Neural progenitor cell (in vitro differentiated cells): ENCODE measurements at regions not wholly inside any gene's neighbourhood (a gene's known extent, or its start where the extent isn't known, plus 50 kb on each side); places are given as distances from the start of the nearest gene placed in this dataset.

Experiments
- DNase-seq: peaks from one replicate; pipeline ENCODE4 v3.0.0-alpha.2; 2016; ENCODE audit warnings: low spot score
- H2AFZ ChIP-seq: fragments of 200-600 bp; sonication (generic); replicated peaks from 2 replicates; pipeline ENCODE4 v1.6.1; 2016; ENCODE audit warnings: antibody characterized with exemption
- H3F3A ChIP-seq: fragments of 200-600 bp; sonication (generic); 2 replicates; pipeline ENCODE4 v1.6.1; 2016; ENCODE audit warnings: antibody characterized with exemption, low read depth
- H3K27ac ChIP-seq: fragments of 200-600 bp; sonication (generic); 2 replicates; pipeline ENCODE4 v1.5.1; 2016; ENCODE audit warnings: mild to moderate bottlenecking
- H3K27me3 ChIP-seq: fragments of 200-600 bp; sonication (generic); 2 replicates; pipeline ENCODE4 v1.6.1; 2016; ENCODE audit warnings: mild to moderate bottlenecking, moderate library complexity
- H3K36me3 ChIP-seq: fragments of 200-600 bp; sonication (generic); 2 replicates; pipeline ENCODE4 v1.5.1; 2016
- H3K4me1 ChIP-seq: fragments of 200-600 bp; sonication (generic); 2 replicates; pipeline ENCODE4 v1.6.1; 2016; ENCODE audit warnings: mixed run types
- H3K4me2 ChIP-seq: fragments of 200-600 bp; sonication (generic); 2 replicates; pipeline ENCODE4 v1.6.1; 2016
- H3K4me3 ChIP-seq: fragments of 200-600 bp; sonication (generic); 2 replicates; pipeline ENCODE4 v1.5.1; 2016
- H3K79me2 ChIP-seq: fragments of 200-600 bp; sonication (generic); 2 replicates; pipeline ENCODE4 v1.6.1; 2016; ENCODE audit warnings: low read depth
- H3K9ac ChIP-seq: fragments of 200-600 bp; sonication (generic); 2 replicates; pipeline ENCODE4 v1.6.1; 2016
- H3K9me3 ChIP-seq: fragments of 200-600 bp; sonication (generic); 2 replicates; pipeline ENCODE4 v1.5.1; 2016; ENCODE audit warnings: low read depth
- H4K20me1 ChIP-seq: fragments of 200-600 bp; sonication (generic); 2 replicates; pipeline ENCODE4 v1.6.1; 2016; ENCODE audit warnings: low read depth
- H3K27ac Mint-ChIP-seq: 3 replicates; pipeline ENCODE4 v1.8.0; 2021; ENCODE audit warnings: mixed read lengths
- H3K27me3 Mint-ChIP-seq: 2 replicates; pipeline ENCODE4 v1.8.0; 2022; ENCODE audit warnings: low read depth, mild to moderate bottlenecking, inconsistent platforms, moderate library complexity, mixed read lengths; ENCODE audit not compliant: insufficient read depth
- H3K36me3 Mint-ChIP-seq: 3 replicates; pipeline ENCODE4 v1.8.0; 2021; ENCODE audit warnings: mixed read lengths
- H3K4me1 Mint-ChIP-seq: 3 replicates; pipeline ENCODE4 v1.8.0; 2021; ENCODE audit warnings: mixed read lengths
- H3K4me3 Mint-ChIP-seq: 3 replicates; pipeline ENCODE4 v1.8.0; 2021; ENCODE audit warnings: mild to moderate bottlenecking, moderate library complexity, mixed read lengths
- H3K9me3 Mint-ChIP-seq: 3 replicates; pipeline ENCODE4 v1.8.0; 2020; ENCODE audit warnings: mixed read lengths
- EZH2 ChIP-seq: fragments of 200-600 bp; sonication (generic); IDR thresholded peaks from 2 replicates; pipeline ENCODE4 v1.6.1; 2017; ENCODE audit warnings: antibody characterized with exemption, mild to moderate bottlenecking, moderate library complexity
- EZH2phosphoT487 ChIP-seq: fragments of 200-600 bp; sonication (generic); IDR thresholded peaks from 2 replicates; pipeline ENCODE4 v1.6.1; 2017; ENCODE audit warnings: antibody characterized with exemption
- TF ChIP-seq, protein P1 (sequence below): fragments of 200-600 bp; sonication (generic); IDR thresholded peaks from 2 replicates; pipeline ENCODE4 v1.5.1; 2017; ENCODE audit warnings: antibody characterized with exemption, mild to moderate bottlenecking

DNA sequence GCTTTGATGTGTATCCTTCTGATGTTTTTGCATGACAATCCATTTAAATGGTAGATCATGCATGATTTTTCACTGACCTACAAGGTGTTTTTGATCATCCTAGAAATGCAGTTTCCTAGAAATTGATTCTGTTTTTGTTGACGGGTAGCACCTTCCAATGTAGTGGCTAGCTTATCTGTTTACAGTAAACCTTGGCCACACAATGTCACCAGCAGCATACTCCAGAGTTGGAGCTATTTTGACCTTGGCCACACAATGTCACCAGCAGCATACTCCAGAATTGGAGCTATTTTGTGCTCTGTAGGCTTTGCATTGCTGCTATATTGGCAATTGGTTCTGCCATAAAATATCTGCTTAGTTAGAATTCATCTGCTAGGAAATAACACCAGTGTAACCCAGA, 74.6 kb upstream of the NAA20 start:
- no peak for DNase-seq
- no peaks in the 10 kb centered on the region for H3K36me3 ChIP-seq
- H3K79me2 ChIP-seq = no peaks in the 10 kb centered on the region
- H3K4me3 ChIP-seq = no peak overlapping the region
- H3F3A ChIP-seq = no peaks in the 10 kb centered on the region
- H3K4me3 Mint-ChIP-seq = no peak overlapping the region
- H3K4me2 ChIP-seq = no peak overlapping the region
- H2AFZ ChIP-seq = no peak overlapping the region
- no peak for TF ChIP-seq EZH2
- TF ChIP-seq, protein P1, sequence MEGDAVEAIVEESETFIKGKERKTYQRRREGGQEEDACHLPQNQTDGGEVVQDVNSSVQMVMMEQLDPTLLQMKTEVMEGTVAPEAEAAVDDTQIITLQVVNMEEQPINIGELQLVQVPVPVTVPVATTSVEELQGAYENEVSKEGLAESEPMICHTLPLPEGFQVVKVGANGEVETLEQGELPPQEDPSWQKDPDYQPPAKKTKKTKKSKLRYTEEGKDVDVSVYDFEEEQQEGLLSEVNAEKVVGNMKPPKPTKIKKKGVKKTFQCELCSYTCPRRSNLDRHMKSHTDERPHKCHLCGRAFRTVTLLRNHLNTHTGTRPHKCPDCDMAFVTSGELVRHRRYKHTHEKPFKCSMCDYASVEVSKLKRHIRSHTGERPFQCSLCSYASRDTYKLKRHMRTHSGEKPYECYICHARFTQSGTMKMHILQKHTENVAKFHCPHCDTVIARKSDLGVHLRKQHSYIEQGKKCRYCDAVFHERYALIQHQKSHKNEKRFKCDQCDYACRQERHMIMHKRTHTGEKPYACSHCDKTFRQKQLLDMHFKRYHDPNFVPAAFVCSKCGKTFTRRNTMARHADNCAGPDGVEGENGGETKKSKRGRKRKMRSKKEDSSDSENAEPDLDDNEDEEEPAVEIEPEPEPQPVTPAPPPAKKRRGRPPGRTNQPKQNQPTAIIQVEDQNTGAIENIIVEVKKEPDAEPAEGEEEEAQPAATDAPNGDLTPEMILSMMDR = no peak
- TF ChIP-seq EZH2phosphoT487 = no peak
- H3K27ac Mint-ChIP-seq = no peak overlapping the region
- no peaks in the 10 kb centered on the region for H3K9me3 Mint-ChIP-seq
- peaks cover 11% of the 10 kb centered on the region for H3K4me1 Mint-ChIP-seq
- H3K27me3 Mint-ChIP-seq = peaks cover 2% of the 10 kb centered on the region
- H3K27me3 ChIP-seq = no peaks in the 10 kb centered on the region
- H3K9ac ChIP-seq = no peak overlapping the region
- no peaks in the 10 kb centered on the region for H4K20me1 ChIP-seq
- no peaks in the 10 kb centered on the region for H3K4me1 ChIP-seq
- H3K9me3 ChIP-seq = no peaks in the 10 kb centered on the region
- no peak overlapping the region for H3K27ac ChIP-seq
- H3K36me3 Mint-ChIP-seq = peaks cover 4% of the 10 kb centered on the region

DNA sequence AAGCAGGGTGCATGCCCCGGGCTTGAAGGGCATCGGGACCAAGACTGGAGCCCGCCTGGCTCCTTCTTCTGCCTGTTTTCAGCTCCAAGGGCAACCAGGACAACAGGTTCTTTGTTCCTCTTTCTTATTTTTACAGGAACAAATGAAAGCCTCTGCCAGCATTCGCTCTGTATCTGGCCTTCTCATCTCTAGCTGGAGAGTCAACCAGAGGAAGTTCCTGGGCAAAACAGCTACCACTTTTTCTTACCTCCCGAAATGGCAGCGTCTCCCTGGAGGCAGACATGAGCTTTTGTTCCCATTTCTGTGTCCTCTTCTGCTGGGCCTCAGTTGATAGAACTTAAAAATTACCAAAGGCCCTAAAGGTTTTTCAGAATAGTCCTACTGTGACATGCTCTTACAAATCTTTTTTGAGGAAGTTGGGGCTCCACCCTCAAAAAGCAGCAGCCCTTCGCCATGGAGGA, 74.1 kb upstream of the NAA20 start:
- TF ChIP-seq EZH2phosphoT487 (no peak), EZH2 (no peak)
- TF ChIP-seq, protein P1 = no peak
- no peaks in the 10 kb centered on the region for H3K36me3 ChIP-seq
- H3F3A ChIP-seq = no peaks in the 10 kb centered on the region
- no peaks in the 10 kb centered on the region for H4K20me1 ChIP-seq
- no peak overlapping the region for H3K27ac ChIP-seq
- H2AFZ ChIP-seq = no peak overlapping the region
- H3K79me2 ChIP-seq = no peaks in the 10 kb centered on the region
- H3K4me3 Mint-ChIP-seq = no peak overlapping the region
- no peak overlapping the region for H3K4me3 ChIP-seq
- H3K27me3 ChIP-seq = no peaks in the 10 kb centered on the region
- no peak overlapping the region for H3K9ac ChIP-seq
- H3K9me3 ChIP-seq = no peaks in the 10 kb centered on the region
- no peaks in the 10 kb centered on the region for H3K9me3 Mint-ChIP-seq
- peaks cover 2% of the 10 kb centered on the region for H3K27me3 Mint-ChIP-seq
- peaks cover 7% of the 10 kb centered on the region for H3K36me3 Mint-ChIP-seq
- no peak overlapping the region for H3K27ac Mint-ChIP-seq
- H3K4me1 ChIP-seq = no peaks in the 10 kb centered on the region
- peaks cover 11% of the 10 kb centered on the region for H3K4me1 Mint-ChIP-seq
- H3K4me2 ChIP-seq = no peak overlapping the region
- DNase-seq = no peak

DNA sequence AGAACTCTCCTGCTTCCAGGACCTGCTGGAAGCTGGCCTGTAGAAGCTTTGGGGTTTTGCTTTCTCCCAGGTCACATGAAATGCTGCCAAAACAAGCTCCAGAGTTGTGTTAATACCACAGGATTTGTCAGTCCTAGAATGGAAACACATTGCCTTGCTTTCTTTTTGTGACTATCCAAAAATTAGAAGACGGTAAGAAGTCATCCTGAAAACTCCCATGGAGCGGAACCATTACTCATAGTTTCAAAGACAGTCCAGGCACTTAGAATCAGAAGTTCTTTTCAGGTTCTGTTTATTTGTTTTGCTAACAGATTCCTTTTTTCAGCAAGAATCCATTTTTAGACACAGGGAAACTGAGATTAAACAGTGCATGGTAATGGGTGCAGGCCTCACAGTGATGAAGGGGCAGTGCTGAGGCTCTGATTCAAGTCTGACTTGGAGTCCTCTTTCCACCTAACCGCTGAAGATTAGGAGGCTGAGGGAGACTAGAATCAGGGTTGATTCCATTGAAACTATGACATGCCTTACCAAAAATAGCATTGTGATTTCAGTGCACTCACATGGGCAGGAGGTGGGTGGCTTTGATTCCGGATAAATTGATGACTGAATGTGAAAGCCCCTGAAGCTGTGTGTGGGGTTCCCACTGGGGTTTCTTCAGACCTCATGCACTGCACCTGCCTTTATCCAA, 72.2 kb upstream of the NAA20 start:
- H3K4me3 ChIP-seq = no peak overlapping the region
- H3F3A ChIP-seq = no peaks in the 10 kb centered on the region
- Mint-ChIP-seq H3K4me1 (peaks cover 11% of the 10 kb centered on the region), H3K27ac (no peak overlapping the region), H3K9me3 (no peaks in the 10 kb centered on the region), H3K4me3 (no peak overlapping the region), H3K27me3 (no peaks in the 10 kb centered on the region), H3K36me3 (peaks cover 7% of the 10 kb centered on the region)
- no peaks in the 10 kb centered on the region for H3K79me2 ChIP-seq
- H3K27me3 ChIP-seq = no peaks in the 10 kb centered on the region
- no peak overlapping the region for H3K4me2 ChIP-seq
- no peak overlapping the region for H3K9ac ChIP-seq
- no peaks in the 10 kb centered on the region for H3K36me3 ChIP-seq
- no peak for DNase-seq
- no peak overlapping the region for H3K27ac ChIP-seq
- no peak for TF ChIP-seq EZH2
- TF ChIP-seq, protein P1 = no peak
- H2AFZ ChIP-seq = no peak overlapping the region
- no peaks in the 10 kb centered on the region for H3K4me1 ChIP-seq
- no peaks in the 10 kb centered on the region for H4K20me1 ChIP-seq
- no peaks in the 10 kb centered on the region for H3K9me3 ChIP-seq
